IPS-20b (cell line): ENCODE measurements at regions not wholly inside any gene's neighbourhood (a gene's known extent, or its start where the extent isn't known, plus 50 kb on each side); places are given as distances from the start of the nearest gene placed in this dataset.

Experiments used
- H3K27ac ChIP-seq: one replicate; pipeline ENCODE4 v1.5.1; 2013; ENCODE audit warnings: low read length
- H3K27me3 ChIP-seq: 2 replicates; pipeline ENCODE4 v1.6.1; 2013; ENCODE audit warnings: mild to moderate bottlenecking, low read length, inconsistent platforms; ENCODE audit not compliant: insufficient read depth
- H3K36me3 ChIP-seq: 2 replicates; pipeline ENCODE4 v1.6.1; 2013; ENCODE audit warnings: low read depth, mild to moderate bottlenecking, inconsistent platforms, low read length, moderate library complexity; ENCODE audit not compliant: insufficient read depth
- H3K4me1 ChIP-seq: 2 replicates; pipeline ENCODE4 v1.6.1; 2013; ENCODE audit warnings: mild to moderate bottlenecking, control low read depth, inconsistent platforms, low read length, moderate library complexity; ENCODE audit not compliant: insufficient read depth
- H3K4me3 ChIP-seq: 2 replicates; pipeline ENCODE4 v1.5.1; 2013; ENCODE audit warnings: mild to moderate bottlenecking, low read length, inconsistent platforms
- H3K9ac ChIP-seq: 2 replicates; pipeline ENCODE4 v1.6.1; 2013; ENCODE audit warnings: low read depth, mild to moderate bottlenecking, inconsistent platforms, low read length, moderate library complexity
- H3K9me3 ChIP-seq: 2 replicates; pipeline ENCODE4 v1.6.1; 2013; ENCODE audit warnings: mild to moderate bottlenecking, low read depth, low read length, inconsistent platforms; ENCODE audit not compliant: insufficient read depth

- no peaks in the 10 kb centered on the region for H3K4me1 ChIP-seq
- no peak overlapping the region for H3K9ac ChIP-seq
- no peak overlapping the region for H3K4me3 ChIP-seq
- no peaks in the 10 kb centered on the region for H3K27me3 ChIP-seq
- H3K27ac ChIP-seq: no peak overlapping the region
- H3K9me3 ChIP-seq: no peaks in the 10 kb centered on the region
- no peaks in the 10 kb centered on the region for H3K36me3 ChIP-seq
Observed at GRCh38 chr5:67659288-67659687, 462.7 kb upstream of the CD180 start.

GRCh38 chr5:67657055-67657454 lies 460.5 kb upstream of the CD180 start:
- Histone ChIP-seq H3K27ac (no peak overlapping the region), H3K9ac (no peak overlapping the region), H3K9me3 (no peaks in the 10 kb centered on the region), H3K4me1 (peaks cover 3% of the 10 kb centered on the region; the same call in 1 of the 2 replicates), H3K27me3 (no peaks in the 10 kb centered on the region), H3K4me3 (no peak overlapping the region), H3K36me3 (no peaks in the 10 kb centered on the region)

GRCh38 chr5:67652201-67652600 lies 455.6 kb upstream of the CD180 start:
- Histone ChIP-seq H3K27me3 (no peaks in the 10 kb centered on the region), H3K4me1 (peaks cover 3% of the 10 kb centered on the region; the same call in 1 of the 2 replicates), H3K9me3 (no peaks in the 10 kb centered on the region), H3K36me3 (no peaks in the 10 kb centered on the region), H3K4me3 (no peak overlapping the region), H3K27ac (no peak overlapping the region), H3K9ac (no peak overlapping the region)

- H3K9me3 ChIP-seq: no peaks in the 10 kb centered on the region
- peaks cover 3% of the 10 kb centered on the region; the same call in 1 of the 2 replicates for H3K4me1 ChIP-seq
- no peak overlapping the region for H3K9ac ChIP-seq
- no peaks in the 10 kb centered on the region for H3K36me3 ChIP-seq
- H3K27ac ChIP-seq: no peak overlapping the region
- no peak overlapping the region for H3K4me3 ChIP-seq
- no peaks in the 10 kb centered on the region for H3K27me3 ChIP-seq
Observed at GRCh38 chr5:67651180-67651579, 454.6 kb upstream of the CD180 start.

- Histone ChIP-seq H3K9me3 (no peaks in the 10 kb centered on the region; the same call in 1 of the 2 replicates), H3K4me1 (peaks cover 3% of the 10 kb centered on the region; the same call in 1 of the 2 replicates), H3K27me3 (no peaks in the 10 kb centered on the region), H3K27ac (no peak overlapping the region), H3K4me3 (no peak overlapping the region), H3K9ac (no peak overlapping the region), H3K36me3 (no peaks in the 10 kb centered on the region)
Observed at GRCh38 chr5:67648201-67648671, 451.6 kb upstream of the CD180 start.

- Histone ChIP-seq H3K9ac (no peak overlapping the region), H3K27me3 (no peaks in the 10 kb centered on the region), H3K9me3 (no peaks in the 10 kb centered on the region; the same call in 1 of the 2 replicates), H3K36me3 (no peaks in the 10 kb centered on the region), H3K4me3 (no peak overlapping the region), H3K27ac (no peak overlapping the region), H3K4me1 (peaks cover 3% of the 10 kb centered on the region; the same call in 1 of the 2 replicates)
Observed at GRCh38 chr5:67647772-67648171, 451.2 kb upstream of the CD180 start.

- Histone ChIP-seq H3K9ac (no peak overlapping the region), H3K27me3 (no peaks in the 10 kb centered on the region), H3K4me1 (0 out of 2 replicates have a peak, but pooled peaks cover 1% of the 10 kb centered on the region), H3K4me3 (no peak overlapping the region), H3K27ac (no peak overlapping the region), H3K36me3 (no peaks in the 10 kb centered on the region), H3K9me3 (no peaks in the 10 kb centered on the region; the same call in 1 of the 2 replicates)
Observed at GRCh38 chr5:67644221-67644920, 447.8 kb upstream of the CD180 start.

- Histone ChIP-seq H3K9ac (no peak overlapping the region), H3K4me3 (no peak overlapping the region), H3K36me3 (no peaks in the 10 kb centered on the region), H3K27me3 (no peaks in the 10 kb centered on the region), H3K27ac (no peak overlapping the region), H3K4me1 (peaks cover 6% of the 10 kb centered on the region; the same call in 1 of the 2 replicates), H3K9me3 (no peaks in the 10 kb centered on the region; the same call in 1 of the 2 replicates)
Observed at GRCh38 chr5:67643536-67643935, 446.9 kb upstream of the CD180 start.

- Histone ChIP-seq H3K27ac (no peak overlapping the region), H3K4me1 (peaks cover 6% of the 10 kb centered on the region; the same call in 1 of the 2 replicates), H3K4me3 (no peak overlapping the region), H3K9me3 (no peaks in the 10 kb centered on the region; the same call in 1 of the 2 replicates), H3K9ac (no peak overlapping the region), H3K36me3 (no peaks in the 10 kb centered on the region), H3K27me3 (no peaks in the 10 kb centered on the region)
Observed at GRCh38 chr5:67639976-67640375, 443.4 kb upstream of the CD180 start.

- Histone ChIP-seq H3K27ac (no peak overlapping the region), H3K4me3 (no peak overlapping the region)
Observed at GRCh38 chr5:67639313-67639712, 442.7 kb upstream of the CD180 start.

GRCh38 chr5:67636850-67637524 lies 440.4 kb upstream of the CD180 start:
- H3K9me3 ChIP-seq: no peaks in the 10 kb centered on the region

More at GRCh38 chr5:67639313-67639712, 442.7 kb upstream of the CD180 start:
- Histone ChIP-seq H3K9me3 (no peaks in the 10 kb centered on the region), H3K4me1 (peaks cover 6% of the 10 kb centered on the region; the same call in 1 of the 2 replicates), H3K9ac (no peak overlapping the region), H3K36me3 (no peaks in the 10 kb centered on the region), H3K27me3 (no peaks in the 10 kb centered on the region)

More at GRCh38 chr5:67636850-67637524, 440.4 kb upstream of the CD180 start:
- peaks cover 6% of the 10 kb centered on the region; the same call in 1 of the 2 replicates for H3K4me1 ChIP-seq
- no peak overlapping the region for H3K4me3 ChIP-seq
- no peaks in the 10 kb centered on the region for H3K36me3 ChIP-seq
- H3K9ac ChIP-seq: no peak overlapping the region
- H3K27me3 ChIP-seq: no peaks in the 10 kb centered on the region
- H3K27ac ChIP-seq: no peak overlapping the region
